Bronchial epithelial cell (primary cell): ENCODE measurements at regions not wholly inside any gene's neighbourhood (a gene's known extent, or its start where the extent isn't known, plus 50 kb on each side); places are given as distances from the start of the nearest gene placed in this dataset.

Source experiments
- DNase-seq: peaks from one replicate; pipeline ENCODE4 v3.0.0-alpha.2; 2010; ENCODE audit warnings: low read depth
- FAIRE-seq: peaks from 2 replicates; lab custom pipeline; 2011; peaks lifted over from hg19 to GRCh38; lab: Jason Lieb, UNC
- H3K27me3 ChIP-seq: 2 replicates; pipeline ENCODE4 v1.5.1; 2011; ENCODE audit warnings: low read length; ENCODE audit not compliant: control insufficient read depth, insufficient read depth
- H3K36me3 ChIP-seq: 2 replicates; pipeline ENCODE4 v1.5.1; 2011; ENCODE audit warnings: low read length; ENCODE audit not compliant: control insufficient read depth, insufficient read depth
- H3K4me3 ChIP-seq: 2 replicates; pipeline ENCODE4 v1.5.1; 2011; ENCODE audit warnings: mild to moderate bottlenecking, low read depth, low read length, control low read depth
- TF ChIP-seq, protein P1 (sequence below): IDR thresholded peaks from 2 replicates; pipeline ENCODE4 v1.5.1; 2011; ENCODE audit warnings: mild to moderate bottlenecking, moderate library complexity, low read length, control low read depth, inconsistent platforms; ENCODE audit not compliant: insufficient read depth, severe bottlenecking

DNA sequence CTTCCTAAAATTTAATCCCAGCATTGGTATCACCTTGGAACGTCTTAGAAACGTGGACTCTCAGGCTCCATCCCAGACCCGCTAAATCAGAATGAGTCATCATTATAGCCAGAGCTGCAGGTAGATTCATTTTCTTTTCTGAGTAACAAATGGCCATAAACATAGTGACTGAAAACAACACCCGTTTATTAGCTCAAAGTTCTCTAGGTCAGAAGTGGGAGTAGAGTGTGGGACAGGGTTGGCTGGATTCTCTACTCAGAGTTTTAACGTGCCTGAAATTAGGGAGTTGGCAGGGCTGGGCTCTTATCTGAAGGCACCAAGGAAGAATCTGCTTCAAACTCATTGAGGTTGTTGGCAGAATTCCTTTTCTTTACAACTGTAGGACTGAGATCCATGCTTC, 101.8 kb upstream of the C1QTNF7 start:
- Histone ChIP-seq H3K4me3 (no peak overlapping the region), H3K27me3 (no peaks in the 10 kb centered on the region), H3K36me3 (no peaks in the 10 kb centered on the region)
- DNase-seq (no peak), FAIRE-seq (no peak)
- TF ChIP-seq, protein P1, sequence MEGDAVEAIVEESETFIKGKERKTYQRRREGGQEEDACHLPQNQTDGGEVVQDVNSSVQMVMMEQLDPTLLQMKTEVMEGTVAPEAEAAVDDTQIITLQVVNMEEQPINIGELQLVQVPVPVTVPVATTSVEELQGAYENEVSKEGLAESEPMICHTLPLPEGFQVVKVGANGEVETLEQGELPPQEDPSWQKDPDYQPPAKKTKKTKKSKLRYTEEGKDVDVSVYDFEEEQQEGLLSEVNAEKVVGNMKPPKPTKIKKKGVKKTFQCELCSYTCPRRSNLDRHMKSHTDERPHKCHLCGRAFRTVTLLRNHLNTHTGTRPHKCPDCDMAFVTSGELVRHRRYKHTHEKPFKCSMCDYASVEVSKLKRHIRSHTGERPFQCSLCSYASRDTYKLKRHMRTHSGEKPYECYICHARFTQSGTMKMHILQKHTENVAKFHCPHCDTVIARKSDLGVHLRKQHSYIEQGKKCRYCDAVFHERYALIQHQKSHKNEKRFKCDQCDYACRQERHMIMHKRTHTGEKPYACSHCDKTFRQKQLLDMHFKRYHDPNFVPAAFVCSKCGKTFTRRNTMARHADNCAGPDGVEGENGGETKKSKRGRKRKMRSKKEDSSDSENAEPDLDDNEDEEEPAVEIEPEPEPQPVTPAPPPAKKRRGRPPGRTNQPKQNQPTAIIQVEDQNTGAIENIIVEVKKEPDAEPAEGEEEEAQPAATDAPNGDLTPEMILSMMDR, result no peak

DNA sequence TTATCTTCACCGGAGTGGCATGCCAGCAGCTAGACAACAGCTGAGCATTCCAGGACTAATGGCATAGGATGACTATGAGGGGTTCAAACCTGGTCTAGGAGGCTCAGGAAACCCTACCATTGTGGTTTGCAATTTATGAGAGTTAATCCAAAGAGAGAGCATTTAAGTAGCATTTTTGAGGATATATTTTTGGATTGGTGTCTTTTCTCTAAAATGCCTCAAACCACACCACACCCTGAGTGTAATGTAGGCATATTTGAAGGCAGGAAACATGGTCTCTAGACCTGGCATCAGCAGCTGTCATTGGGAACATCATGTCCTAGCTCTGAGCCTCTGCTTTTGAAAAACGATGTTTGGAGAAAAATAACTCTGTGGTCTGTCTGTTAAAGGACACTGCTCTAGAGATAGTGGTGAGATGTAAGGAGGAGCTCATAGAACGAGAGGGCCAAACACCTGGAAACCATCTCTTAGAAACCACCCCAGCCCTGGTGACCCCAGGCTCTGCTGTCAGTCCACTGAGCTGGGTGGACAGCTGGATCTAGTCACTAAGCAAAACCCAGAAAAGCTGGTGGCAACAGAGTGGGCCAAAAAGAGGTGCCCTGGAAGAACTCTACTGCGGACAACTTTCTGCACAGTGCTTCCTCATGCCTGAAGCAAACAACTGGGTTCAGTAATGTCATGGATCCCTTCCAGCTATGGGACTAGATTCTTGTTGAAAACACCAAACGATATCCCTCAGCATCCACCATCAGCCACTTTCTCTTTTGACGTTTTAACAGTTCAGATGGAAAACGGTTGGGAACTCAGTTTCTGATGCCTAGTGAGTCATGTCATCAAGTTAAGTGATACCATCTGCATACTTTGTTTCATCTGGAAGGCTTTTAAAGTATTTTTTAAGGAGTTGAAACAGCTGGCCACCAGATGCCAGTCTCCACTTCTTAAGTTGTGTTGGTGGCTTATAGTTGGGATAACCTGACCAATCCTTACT, 100.2 kb upstream of the C1QTNF7 start:
- TF ChIP-seq, protein P1, result no peak
- DNase-seq (no peak), FAIRE-seq (no peak)
- Histone ChIP-seq H3K36me3 (no peaks in the 10 kb centered on the region), H3K4me3 (no peak overlapping the region), H3K27me3 (no peaks in the 10 kb centered on the region)

DNA sequence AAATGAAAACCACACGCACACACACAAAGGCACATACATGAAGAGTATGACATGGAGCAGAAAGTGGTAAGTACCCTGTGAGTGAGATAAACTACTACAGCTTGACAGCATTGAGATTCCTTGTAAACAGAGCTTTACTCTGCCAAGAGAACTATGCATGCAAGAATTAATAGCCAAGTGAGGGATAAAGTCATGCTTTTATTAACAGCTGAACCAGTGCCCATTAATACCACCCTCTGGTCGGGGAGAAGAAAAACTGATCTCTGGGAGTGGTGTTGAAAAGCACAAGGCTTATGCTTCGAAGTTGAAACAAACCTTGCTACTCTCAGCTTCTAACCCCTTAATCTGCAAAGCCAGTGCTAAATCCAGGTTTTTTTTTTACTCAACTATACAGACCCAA, 95.9 kb upstream of the C1QTNF7 start:
- Histone ChIP-seq H3K4me3 (no peak overlapping the region), H3K27me3 (no peaks in the 10 kb centered on the region), H3K36me3 (no peaks in the 10 kb centered on the region)
- FAIRE-seq, result no peak
- TF ChIP-seq, protein P1, result no peak
- DNase-seq, result no peak

DNA sequence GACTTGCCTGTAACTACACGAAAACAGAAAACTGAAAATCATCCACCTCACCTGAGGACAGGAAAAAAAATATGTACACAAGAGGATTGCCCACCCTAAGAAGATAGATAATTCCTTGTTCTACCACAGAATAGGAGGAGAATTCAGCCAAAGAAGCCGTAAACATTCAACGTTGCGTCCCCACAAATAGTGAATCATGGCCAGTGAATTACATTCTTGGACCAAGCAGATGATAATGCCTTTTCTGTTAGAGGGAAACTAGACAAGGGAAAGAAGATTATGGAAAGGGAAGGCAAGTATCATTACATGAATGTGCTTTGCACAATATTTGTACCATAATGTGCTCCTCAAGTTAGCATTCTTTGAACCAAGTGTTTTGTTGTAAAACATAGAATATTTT, 95.5 kb upstream of the C1QTNF7 start:
- no peak for FAIRE-seq
- Histone ChIP-seq H3K27me3 (no peaks in the 10 kb centered on the region), H3K36me3 (no peaks in the 10 kb centered on the region), H3K4me3 (no peak overlapping the region)
- DNase-seq, result no peak
- TF ChIP-seq, protein P1, result no peak

DNA sequence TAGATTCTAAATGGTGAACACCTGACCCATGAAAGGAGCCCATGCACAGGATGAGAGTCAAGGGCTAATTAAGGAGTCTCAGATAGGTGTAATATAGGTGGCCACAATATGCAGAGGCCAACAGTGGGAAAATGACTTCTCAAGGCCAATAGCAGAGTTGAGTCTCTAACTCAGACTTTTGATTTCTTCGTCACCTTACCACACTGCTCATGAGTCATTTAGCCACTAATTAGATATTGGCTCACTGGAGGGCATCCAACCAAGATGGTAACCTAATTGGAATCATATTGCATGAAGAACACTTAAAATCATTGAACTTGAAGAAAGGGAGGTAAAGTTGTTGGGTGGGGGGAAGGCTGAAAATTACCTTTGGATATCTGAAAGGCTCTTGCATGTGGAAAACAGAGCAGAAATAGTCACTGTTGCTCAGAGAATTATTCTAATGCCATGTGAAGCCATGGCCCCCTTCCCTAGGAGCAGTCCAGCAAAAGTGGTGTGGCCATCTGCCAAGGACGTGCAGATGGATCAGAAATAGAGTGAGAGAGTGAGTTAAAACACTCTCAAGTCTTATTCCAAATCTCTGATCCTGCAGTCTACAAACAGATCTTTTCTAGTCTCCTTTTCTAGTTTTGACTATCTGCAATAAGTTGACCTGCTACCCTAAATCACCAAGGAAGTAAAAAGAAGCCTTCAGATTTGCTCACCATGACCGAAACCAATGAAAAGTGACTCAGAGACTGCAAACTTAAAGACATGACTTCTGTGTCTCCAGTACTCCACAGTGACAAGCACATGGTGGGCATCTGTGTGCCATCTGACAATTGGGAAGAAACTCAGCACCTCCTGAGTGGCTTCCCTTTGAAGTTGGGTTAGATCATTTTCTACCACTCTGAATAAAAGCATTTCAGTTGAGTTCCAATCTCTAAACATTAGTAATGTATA, 93.9 kb upstream of the C1QTNF7 start:
- TF ChIP-seq, protein P1, result no peak
- H3K36me3 ChIP-seq, result no peaks in the 10 kb centered on the region
- DNase-seq, result no peak
- H3K4me3 ChIP-seq, result no peak overlapping the region
- H3K27me3 ChIP-seq, result no peaks in the 10 kb centered on the region
- no peak for FAIRE-seq
